ENCODE measurements at regions not wholly inside any gene's neighbourhood (a gene's known extent, or its start where the extent isn't known, plus 50 kb on each side); places are given as distances from the start of the nearest gene placed in this dataset.

DNA sequence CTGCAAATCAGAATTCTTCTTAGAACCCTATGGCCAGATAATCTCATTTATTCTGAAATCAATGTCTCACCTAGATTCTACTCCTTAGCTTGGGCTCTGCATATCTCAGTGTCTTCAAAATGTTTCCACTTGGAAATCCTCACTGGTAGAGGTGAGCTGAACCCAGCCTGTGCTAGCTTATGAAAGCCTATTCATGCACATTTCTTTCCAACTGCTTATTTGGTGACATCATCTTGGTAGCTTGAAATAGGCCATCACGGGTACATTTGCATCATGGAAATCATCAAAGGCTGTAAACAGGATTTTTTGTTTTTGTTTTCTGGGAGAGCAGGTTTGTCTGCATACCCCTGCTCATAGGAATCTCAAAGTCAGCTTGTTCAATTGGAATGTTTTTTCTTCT, 130.8 kb downstream of the KCNJ18 start:
- 44 to 70% methylated on average over 1 of the region's 1 CpG for WGBS, 2 donors
- no peak for DNase-seq
- no peak overlapping the region for H3K4me3 ChIP-seq
- intact Hi-C loops (cut with DNase I) = no loop called here
- H3K36me3 ChIP-seq = no peaks in the 10 kb centered on the region
- no peak for TF ChIP-seq POLR2A (IDR thresholded peaks at IDR 0.05)
- TF ChIP-seq, protein P1, sequence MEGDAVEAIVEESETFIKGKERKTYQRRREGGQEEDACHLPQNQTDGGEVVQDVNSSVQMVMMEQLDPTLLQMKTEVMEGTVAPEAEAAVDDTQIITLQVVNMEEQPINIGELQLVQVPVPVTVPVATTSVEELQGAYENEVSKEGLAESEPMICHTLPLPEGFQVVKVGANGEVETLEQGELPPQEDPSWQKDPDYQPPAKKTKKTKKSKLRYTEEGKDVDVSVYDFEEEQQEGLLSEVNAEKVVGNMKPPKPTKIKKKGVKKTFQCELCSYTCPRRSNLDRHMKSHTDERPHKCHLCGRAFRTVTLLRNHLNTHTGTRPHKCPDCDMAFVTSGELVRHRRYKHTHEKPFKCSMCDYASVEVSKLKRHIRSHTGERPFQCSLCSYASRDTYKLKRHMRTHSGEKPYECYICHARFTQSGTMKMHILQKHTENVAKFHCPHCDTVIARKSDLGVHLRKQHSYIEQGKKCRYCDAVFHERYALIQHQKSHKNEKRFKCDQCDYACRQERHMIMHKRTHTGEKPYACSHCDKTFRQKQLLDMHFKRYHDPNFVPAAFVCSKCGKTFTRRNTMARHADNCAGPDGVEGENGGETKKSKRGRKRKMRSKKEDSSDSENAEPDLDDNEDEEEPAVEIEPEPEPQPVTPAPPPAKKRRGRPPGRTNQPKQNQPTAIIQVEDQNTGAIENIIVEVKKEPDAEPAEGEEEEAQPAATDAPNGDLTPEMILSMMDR (IDR thresholded peaks at IDR 0.05) = no peak
- no peaks in the 10 kb centered on the region for H3K9me3 ChIP-seq
- H3K27me3 ChIP-seq = no peaks in the 10 kb centered on the region
- no peak overlapping the region for H3K27ac ChIP-seq
- no peaks in the 10 kb centered on the region for H3K4me1 ChIP-seq

DNA sequence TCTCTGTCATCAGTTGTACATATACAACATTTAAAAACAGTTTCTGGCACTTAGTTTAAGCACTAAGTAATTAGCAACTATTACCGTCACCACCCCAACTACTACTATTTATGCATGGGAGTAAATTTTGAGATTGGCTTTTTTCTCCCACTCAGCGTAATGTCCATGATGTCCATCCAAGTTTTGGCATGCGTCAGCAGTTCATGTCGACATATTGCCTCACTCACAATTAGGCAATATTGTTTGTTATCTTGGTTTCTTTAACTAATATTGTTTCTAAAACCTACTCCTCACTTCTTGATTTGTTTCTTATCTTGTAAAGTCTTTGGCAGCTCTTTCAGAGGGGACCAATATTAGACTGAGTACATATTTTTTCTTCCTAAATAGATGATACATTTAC, 131.3 kb downstream of the KCNJ18 start:
- 82 to 85% methylated on average over 4 of the region's 4 CpGs for whole genome bisulfite sequencing, 2 donors
- H3K4me1 ChIP-seq = no peaks in the 10 kb centered on the region
- no peaks in the 10 kb centered on the region for H3K36me3 ChIP-seq
- no peak overlapping the region for H3K27ac ChIP-seq
- intact Hi-C loops (cut with DNase I) = no loop called here
- TF ChIP-seq, protein P1 (IDR thresholded peaks at IDR 0.05) = no peak
- TF ChIP-seq POLR2A (IDR thresholded peaks at IDR 0.05) = no peak
- H3K9me3 ChIP-seq = no peaks in the 10 kb centered on the region
- no peak overlapping the region for H3K4me3 ChIP-seq
- H3K27me3 ChIP-seq = no peaks in the 10 kb centered on the region
- DNase-seq = no peak

DNA sequence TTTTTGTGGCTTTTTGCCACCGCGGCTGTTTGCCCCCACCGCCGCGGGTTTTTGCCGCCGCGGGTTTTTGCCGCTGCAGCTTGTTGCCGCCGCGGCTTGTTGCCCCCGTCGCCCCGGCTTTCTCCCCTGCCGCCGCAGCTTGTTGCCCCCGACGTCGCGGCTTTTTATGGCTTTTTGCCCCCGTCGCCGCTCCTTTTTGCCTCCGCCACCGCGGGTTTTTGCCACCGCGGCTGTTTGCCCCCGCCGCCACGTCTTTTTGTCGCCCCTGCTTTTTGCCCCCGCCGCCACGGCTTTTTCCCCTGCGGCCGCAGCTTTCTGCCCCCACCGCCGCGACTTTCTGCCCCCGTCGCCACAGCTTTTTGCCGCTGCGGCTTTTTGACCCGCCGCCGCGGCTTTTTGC, 149.5 kb downstream of the KCNJ18 start:
- H3K27me3 ChIP-seq = peaks cover 0 to 59% (median 10%) of the 10 kb centered on the region in 4 donors
- 49 to 65% methylated on average over 10 to 41 of the region's 49 CpGs for WGBS, 2 donors

DNA sequence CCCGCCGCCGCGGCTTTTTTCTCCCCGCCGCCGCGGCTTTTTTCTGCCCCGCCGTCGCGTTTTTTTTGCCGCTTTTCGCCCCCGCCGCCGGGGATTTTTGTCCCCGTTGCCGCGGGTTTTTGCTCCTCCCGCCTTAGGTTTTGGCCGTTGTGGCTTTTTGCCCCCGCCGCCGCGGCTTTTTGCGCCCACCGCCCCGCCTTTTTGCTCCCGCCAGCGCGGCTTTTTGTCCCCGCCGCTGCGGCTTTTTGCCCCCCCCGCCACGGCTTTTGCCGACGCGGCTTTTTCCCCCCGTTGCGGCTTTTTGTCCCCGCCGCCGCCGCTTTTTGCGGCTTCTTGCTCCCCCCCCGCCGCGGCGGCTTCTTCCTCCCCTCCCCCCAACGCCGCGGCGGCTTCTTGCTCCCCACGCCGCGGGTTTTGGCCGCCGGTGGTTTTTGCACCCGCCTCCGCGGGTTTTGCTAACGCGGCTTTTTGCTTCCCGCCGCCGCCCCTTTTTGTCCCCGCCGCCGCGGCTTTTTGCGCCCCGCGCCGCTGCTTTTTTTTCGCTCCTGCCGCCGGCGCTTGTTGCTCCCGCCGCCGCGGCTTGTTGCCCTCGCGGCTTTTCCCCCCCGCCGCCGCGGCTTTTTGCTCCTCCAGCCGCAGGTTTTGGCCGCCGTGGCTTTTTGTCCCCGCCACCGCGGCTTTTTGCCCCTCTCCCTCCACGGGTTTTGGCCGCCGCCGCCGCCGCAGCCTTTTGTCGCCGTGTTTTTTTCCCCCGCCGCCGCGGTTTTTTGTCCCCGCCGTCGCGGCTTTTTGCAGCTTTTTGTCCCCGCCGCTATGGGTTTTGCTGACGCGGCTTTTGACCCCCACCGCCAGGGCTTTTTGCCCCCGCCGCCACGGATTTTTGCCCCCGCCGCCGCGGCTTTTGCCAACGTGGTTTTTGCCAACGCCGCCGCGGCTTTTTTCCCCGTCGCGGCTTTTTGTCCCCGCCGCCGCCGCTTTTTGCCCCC, 150.3 kb downstream of the KCNJ18 start:
- DNase-seq = no peak
- Histone ChIP-seq H3K27me3 (peaks cover 0 to 59% (median 10%) of the 10 kb centered on the region in 4 donors), H3K4me3 (peak overlapping the region in 2 of 4 donors; percentile 26 to 42), H3K4me1 (peaks cover 0 to 14% (median 0%) of the 10 kb centered on the region in 3 donors), H3K36me3 (no peaks in the 10 kb centered on the region), H3K9me3 (peaks cover 0 to 29% (median 16%) of the 10 kb centered on the region in 3 donors), H3K27ac (no peak overlapping the region)
- WGBS, 2 donors = 50 to 58% methylated on average over 62 to 121 of the region's 136 CpGs
- TF ChIP-seq, protein P1 (IDR thresholded peaks at IDR 0.05) = no peak
- no peak for TF ChIP-seq POLR2A (IDR thresholded peaks at IDR 0.05)
- intact Hi-C loops (cut with DNase I) = no loop called here

More for the DNA sequence above, 149.5 kb downstream of the KCNJ18 start:
- Histone ChIP-seq H3K36me3 (no peaks in the 10 kb centered on the region), H3K4me1 (peaks cover 0 to 14% (median 0%) of the 10 kb centered on the region in 3 donors), H3K9me3 (peaks cover 0 to 28% (median 16%) of the 10 kb centered on the region in 3 donors), H3K27ac (no peak overlapping the region), H3K4me3 (peak overlapping the region in 1 of 4 donors; percentile 42)
- intact Hi-C loops (cut with DNase I) = no loop called here
- no peak for TF ChIP-seq POLR2A (IDR thresholded peaks at IDR 0.05)
- TF ChIP-seq, protein P1 (IDR thresholded peaks at IDR 0.05) = no peak
- DNase-seq = no peak

DNA sequence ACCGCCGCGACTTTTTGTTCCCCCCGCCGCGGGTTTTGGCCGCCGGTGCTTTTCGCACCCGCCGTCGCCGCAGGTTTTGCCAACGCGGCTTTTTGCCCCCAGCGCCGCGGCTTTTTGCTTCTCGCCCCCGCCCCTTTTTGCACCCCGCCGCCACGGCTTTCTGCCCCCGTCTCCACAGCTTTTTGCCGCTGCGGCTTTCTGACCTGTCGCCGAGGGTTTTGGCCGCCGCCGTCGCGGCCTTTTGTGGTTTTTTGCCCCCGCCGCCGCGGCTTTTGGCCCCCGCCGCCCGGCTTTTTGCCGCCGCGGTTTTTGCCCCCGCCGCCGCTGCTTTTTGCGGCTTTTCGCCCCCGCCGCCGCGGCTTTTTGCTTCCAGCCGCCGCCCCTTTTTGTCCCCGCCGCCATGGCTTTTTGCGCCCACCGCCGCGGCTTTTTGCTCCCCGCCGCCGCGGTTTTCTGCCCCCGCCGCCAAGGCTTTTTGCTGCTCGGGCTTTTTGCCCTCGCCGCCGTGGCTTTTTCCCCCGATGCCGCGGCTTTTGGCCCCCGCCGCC, 151.1 kb downstream of the KCNJ18 start:
- 70 to 73% methylated on average over 41 to 44 of the region's 75 CpGs for WGBS, 2 donors
- Histone ChIP-seq H3K9me3 (peaks cover 0 to 37% (median 16%) of the 10 kb centered on the region in 3 donors), H3K27me3 (peaks cover 0 to 59% (median 10%) of the 10 kb centered on the region in 4 donors), H3K36me3 (no peaks in the 10 kb centered on the region), H3K27ac (no peak overlapping the region), H3K4me1 (peaks cover 0 to 14% (median 0%) of the 10 kb centered on the region in 3 donors), H3K4me3 (peak overlapping the region in 2 of 4 donors; percentile 26 to 42)
- intact Hi-C loops (cut with DNase I) = no loop called here
- no peak for DNase-seq
- TF ChIP-seq, protein P1 (IDR thresholded peaks at IDR 0.05) = no peak
- no peak for TF ChIP-seq POLR2A (IDR thresholded peaks at IDR 0.05)
